HG03159 (cell line): ENCODE measurements at regions not wholly inside any gene's neighbourhood (a gene's known extent, or its start where the extent isn't known, plus 50 kb on each side); places are given as distances from the start of the nearest gene placed in this dataset.

Source experiments
- ATAC-seq: cut with Tn5 transposase; IDR thresholded peaks from one replicate; pipeline ENCODE4 v1.9.1; 2021; ENCODE audit warnings: mild to moderate bottlenecking, moderate library complexity; ENCODE audit not compliant: unreplicated experiment

DNA sequence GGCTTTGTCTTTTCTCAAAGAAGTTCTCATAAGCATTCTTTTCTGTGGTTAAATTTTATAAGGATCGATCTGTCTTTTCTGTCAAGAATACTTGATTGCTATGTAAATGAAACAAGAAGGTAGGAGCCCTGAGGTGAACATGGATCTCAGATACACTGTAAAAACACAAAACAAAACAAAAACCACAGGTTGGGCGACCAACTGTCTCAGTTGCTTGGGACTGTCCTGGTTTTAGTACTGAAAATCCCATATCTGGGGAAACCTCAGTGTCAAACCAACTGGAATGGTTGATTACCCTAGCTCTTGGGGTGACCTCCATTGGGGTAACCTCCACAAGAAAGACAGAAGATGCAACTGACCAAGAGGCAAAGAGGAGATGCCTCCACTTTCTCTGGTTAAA, 55.8 kb upstream of the TMEM178A start:
- no peak for ATAC-seq

DNA sequence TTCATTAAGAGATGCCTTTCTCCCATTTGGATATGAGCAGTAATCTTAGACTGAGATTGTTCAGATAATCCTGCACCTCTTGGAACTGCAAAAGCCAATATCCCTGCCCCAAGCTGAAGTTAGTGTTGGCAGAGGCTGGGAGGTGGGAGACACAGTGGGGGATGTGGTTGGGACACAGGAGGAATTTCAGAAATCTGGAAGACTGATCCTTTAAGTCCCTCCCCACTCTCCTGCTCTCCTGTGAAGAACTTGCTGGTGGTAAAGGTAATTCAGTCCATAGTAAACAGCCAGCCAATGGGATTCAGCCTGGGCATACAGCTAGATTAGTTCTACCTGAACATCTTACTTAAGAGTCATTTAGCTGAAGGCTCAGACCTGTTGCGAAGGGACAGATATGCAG, 50.0 kb upstream of the TMEM178A start:
- ATAC-seq: no peak
